Body of pancreas (tissue), 4 donors: ENCODE measurements at regions not wholly inside any gene's neighbourhood (a gene's known extent, or its start where the extent isn't known, plus 50 kb on each side); places are given as distances from the start of the nearest gene placed in this dataset.
A peak's percentile ranks its signal among the peaks of the same experiment; 100 is the strongest.

Experiments used
- ATAC-seq: fragments of 150-250 bp; one replicate; pipeline ENCODE4 v1.9.1; 2016
- DNase-seq, 4 donors: peaks; one replicate each; pipeline ENCODE4 v3.0.0-alpha.2; 2019
- H3K27ac ChIP-seq, 4 donors: fragments of 200-600 bp; sonication (generic); 1 replicate in 3 of 4; 2 replicates in 1 of 4; pipeline versions ENCODE4 v1.5.1 to v1.6.1; 2016 to 2019; ENCODE audit warnings: mild to moderate bottlenecking in 1 of 4, mixed read lengths in 1 of 4, moderate library complexity in 1 of 4
- H3K27me3 ChIP-seq, 2 donors: fragments of 200-600 bp; sonication (generic); one replicate each; pipeline ENCODE4 v1.6.0; 2016; ENCODE audit warnings: mild to moderate bottlenecking in 1 of 2
- H3K36me3 ChIP-seq, 2 donors: fragments of 200-600 bp; sonication (generic); replicated peaks in 1 of 2; 2 replicates each; pipeline ENCODE4 v1.5.1; 2016; ENCODE audit warnings: low read depth in 2 of 2; ENCODE audit not compliant: insufficient read depth in 1 of 2
- H3K4me1 ChIP-seq: fragments of 200-600 bp; sonication (generic); one replicate; pipeline ENCODE4 v1.6.0; 2016
- H3K4me3 ChIP-seq, 2 donors: fragments of 200-600 bp; sonication (generic); 1 replicate in 1 of 2; 2 replicates in 1 of 2; pipeline ENCODE4 v1.5.1; 2016 to 2019
- H3K9me3 ChIP-seq, 3 donors: fragments of 200-600 bp; sonication (generic); 1 replicate in 2 of 3; 2 replicates in 1 of 3; pipeline ENCODE4 v1.5.1; 2016
- POLR2A ChIP-seq, 3 donors: fragments of 450-650 bp; IDR thresholded peaks; one replicate each; pipeline ENCODE4 v1.6.1; 2016; ENCODE audit warnings: antibody characterized with exemption in 3 of 3, mild to moderate bottlenecking in 2 of 3
- WGBS, 2 donors: methylation state at CpG; one replicate each; pipeline ENCODE4 v1.1.5; 2017; 5-methylcytosine and 5-hydroxymethylcytosine counted together
- intact Hi-C: fragments of 100-400 bp; cut with DNase I; formaldehyde crosslinking; loops from one replicate; pipeline ENCODE4 v1.15.1; 2023
- TF ChIP-seq, protein P1 (sequence below), 7 experiments: fragments of 450-650 bp in 4 of 7; fragments of 200-600 bp in 3 of 7; sonication (generic) in 3 of 7; IDR thresholded peaks; one replicate each; pipeline ENCODE4 v1.5.1; 2016 to 2019; ENCODE audit warnings: antibody characterized with exemption in 7 of 7

- Histone ChIP-seq H3K27me3 (no peaks in the 10 kb centered on the region), H3K27ac (no peak overlapping the region), H3K9me3 (no peaks in the 10 kb centered on the region), H3K4me1 (no peaks in the 10 kb centered on the region), H3K4me3 (no peak overlapping the region), H3K36me3 (no peaks in the 10 kb centered on the region)
- TF ChIP-seq, protein P1, sequence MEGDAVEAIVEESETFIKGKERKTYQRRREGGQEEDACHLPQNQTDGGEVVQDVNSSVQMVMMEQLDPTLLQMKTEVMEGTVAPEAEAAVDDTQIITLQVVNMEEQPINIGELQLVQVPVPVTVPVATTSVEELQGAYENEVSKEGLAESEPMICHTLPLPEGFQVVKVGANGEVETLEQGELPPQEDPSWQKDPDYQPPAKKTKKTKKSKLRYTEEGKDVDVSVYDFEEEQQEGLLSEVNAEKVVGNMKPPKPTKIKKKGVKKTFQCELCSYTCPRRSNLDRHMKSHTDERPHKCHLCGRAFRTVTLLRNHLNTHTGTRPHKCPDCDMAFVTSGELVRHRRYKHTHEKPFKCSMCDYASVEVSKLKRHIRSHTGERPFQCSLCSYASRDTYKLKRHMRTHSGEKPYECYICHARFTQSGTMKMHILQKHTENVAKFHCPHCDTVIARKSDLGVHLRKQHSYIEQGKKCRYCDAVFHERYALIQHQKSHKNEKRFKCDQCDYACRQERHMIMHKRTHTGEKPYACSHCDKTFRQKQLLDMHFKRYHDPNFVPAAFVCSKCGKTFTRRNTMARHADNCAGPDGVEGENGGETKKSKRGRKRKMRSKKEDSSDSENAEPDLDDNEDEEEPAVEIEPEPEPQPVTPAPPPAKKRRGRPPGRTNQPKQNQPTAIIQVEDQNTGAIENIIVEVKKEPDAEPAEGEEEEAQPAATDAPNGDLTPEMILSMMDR (IDR thresholded peaks at IDR 0.05): no peak
- TF ChIP-seq POLR2A (IDR thresholded peaks at IDR 0.05): no peak
- DNase-seq: no peak
- intact Hi-C loops: no loop called here
- WGBS, 2 donors: 41 to 80% methylated on average over 1 of the region's 1 CpG
- no peak for ATAC-seq
Measured at GRCh38 chr11:37511425-37511933, 913.4 kb upstream of the RAG2 start.

- DNase-seq: no peak
- no peak for ATAC-seq
- TF ChIP-seq, protein P1 (IDR thresholded peaks at IDR 0.05): no peak
- TF ChIP-seq POLR2A (IDR thresholded peaks at IDR 0.05): no peak
Measured at GRCh38 chr11:37509506-37509905, 911.5 kb upstream of the RAG2 start.

GRCh38 chr11:37506531-37506930 lies 908.5 kb upstream of the RAG2 start:
- ATAC-seq: no peak
- H3K9me3 ChIP-seq: no peaks in the 10 kb centered on the region
- no peaks in the 10 kb centered on the region for H3K27me3 ChIP-seq
- no peak overlapping the region for H3K4me3 ChIP-seq
- intact Hi-C loops: no loop called here
- H3K27ac ChIP-seq: no peak overlapping the region
- 41 to 52% methylated on average over 4 of the region's 4 CpGs for WGBS, 2 donors
- DNase-seq: no peak
- H3K36me3 ChIP-seq: no peaks in the 10 kb centered on the region
- H3K4me1 ChIP-seq: peaks cover 5% of the 10 kb centered on the region
- TF ChIP-seq POLR2A (IDR thresholded peaks at IDR 0.05): no peak
- TF ChIP-seq, protein P1 (IDR thresholded peaks at IDR 0.05): no peak

More at GRCh38 chr11:37509506-37509905, 911.5 kb upstream of the RAG2 start:
- Histone ChIP-seq H3K4me3 (no peak overlapping the region), H3K27me3 (no peaks in the 10 kb centered on the region), H3K9me3 (no peaks in the 10 kb centered on the region), H3K36me3 (no peaks in the 10 kb centered on the region), H3K27ac (no peak overlapping the region), H3K4me1 (no peaks in the 10 kb centered on the region)
- intact Hi-C loops: no loop called here
- WGBS, 2 donors: 51 to 77% methylated on average over 2 of the region's 2 CpGs

DNA sequence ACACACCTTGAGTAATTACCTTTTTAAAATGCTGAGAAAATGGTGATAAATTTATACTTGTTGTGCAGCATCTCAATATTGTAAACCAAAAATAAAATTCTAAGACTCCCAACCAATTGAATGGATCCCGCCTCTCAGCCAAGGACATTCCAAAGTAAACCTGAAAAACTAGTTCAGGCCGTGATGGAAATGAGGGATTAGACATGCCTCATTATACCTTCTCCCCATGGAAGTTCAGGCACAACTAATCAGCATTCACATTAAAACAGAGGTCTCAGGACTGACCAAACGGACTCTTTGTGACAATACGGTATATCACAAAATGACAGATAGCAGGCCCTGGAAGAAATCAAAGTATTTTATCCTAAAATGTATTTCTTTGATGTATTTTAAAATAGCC lies 907.4 kb upstream of the RAG2 start:
- WGBS, 2 donors: 39 to 43% methylated on average over 4 of the region's 4 CpGs
- DNase-seq: no peak
- Histone ChIP-seq H3K36me3 (no peaks in the 10 kb centered on the region), H3K27me3 (no peaks in the 10 kb centered on the region), H3K9me3 (no peaks in the 10 kb centered on the region), H3K4me3 (no peak overlapping the region), H3K27ac (no peak overlapping the region), H3K4me1 (peaks cover 5% of the 10 kb centered on the region)
- ATAC-seq: no peak
- TF ChIP-seq, protein P1 (IDR thresholded peaks at IDR 0.05): no peak
- no peak for TF ChIP-seq POLR2A (IDR thresholded peaks at IDR 0.05)
- intact Hi-C loops: no loop called here

- intact Hi-C loops: no loop called here
- H3K9me3 ChIP-seq: no peaks in the 10 kb centered on the region
- no peak for TF ChIP-seq POLR2A (IDR thresholded peaks at IDR 0.05)
- H3K4me1 ChIP-seq: peaks cover 5% of the 10 kb centered on the region
- DNase-seq: no peak
- ATAC-seq: peak; percentile 42
- no peak overlapping the region for H3K27ac ChIP-seq
- no peak overlapping the region for H3K4me3 ChIP-seq
- H3K27me3 ChIP-seq: no peaks in the 10 kb centered on the region
- no peaks in the 10 kb centered on the region for H3K36me3 ChIP-seq
- 24 to 27% methylated on average over 3 of the region's 3 CpGs for WGBS, 2 donors
Measured at GRCh38 chr11:37504921-37505320, 906.9 kb upstream of the RAG2 start.
